NCI-H2227 (cell line): ENCODE measurements at regions not wholly inside any gene's neighbourhood (a gene's known extent, or its start where the extent isn't known, plus 50 kb on each side); places are given as distances from the start of the nearest gene placed in this dataset.
"Not testable (repeated sequence)": the region's sequence is repeated elsewhere in the genome, so short reads cannot be mapped to it uniquely, and the experiment has no call there.

Source experiments
- DNase-seq: peaks from one replicate; lab custom pipeline; 2025; ENCODE audit not compliant: unreplicated experiment; lab: John Stamatoyannopoulos, UW

- no peak for DNase-seq
These were observed 125.3 kb upstream of the MARCHF11 start for GRCh38 chr5:16304846-16305245.

- DNase-seq, result no peak
These were observed 117.4 kb upstream of the MARCHF11 start for GRCh38 chr5:16296946-16297345.

GRCh38 chr5:16291894-16292293 lies 112.3 kb upstream of the MARCHF11 start:
- no peak for DNase-seq

GRCh38 chr5:16291474-16291873 lies 111.9 kb upstream of the MARCHF11 start:
- DNase-seq, result no peak

GRCh38 chr5:16283791-16284190 lies 104.2 kb upstream of the MARCHF11 start:
- no peak for DNase-seq

- DNase-seq, result not testable (repeated sequence)
These were observed 97.3 kb upstream of the MARCHF11 start for GRCh38 chr5:16276859-16277258.

GRCh38 chr5:16271851-16272250 lies 92.3 kb upstream of the MARCHF11 start:
- no peak for DNase-seq

- no peak for DNase-seq
These were observed 85.5 kb upstream of the MARCHF11 start for GRCh38 chr5:16265141-16265540.

- no peak for DNase-seq
These were observed 80.4 kb upstream of the MARCHF11 start for GRCh38 chr5:16260000-16260399.

- no peak for DNase-seq
These were observed 74.3 kb upstream of the MARCHF11 start for GRCh38 chr5:16253856-16254255.

GRCh38 chr5:16245956-16246355 lies 66.4 kb upstream of the MARCHF11 start:
- no peak for DNase-seq

- DNase-seq, result no peak
These were observed 65.7 kb upstream of the MARCHF11 start for GRCh38 chr5:16245249-16245648.

GRCh38 chr5:16238018-16238417 lies 58.4 kb upstream of the MARCHF11 start:
- no peak for DNase-seq

- no peak for DNase-seq
These were observed 55.0 kb upstream of the MARCHF11 start for GRCh38 chr5:16234598-16234997.

GRCh38 chr5:16233730-16234129 lies 54.1 kb upstream of the MARCHF11 start:
- no peak for DNase-seq

- no peak for DNase-seq
These were observed 49.9 kb upstream of the MARCHF11 start for GRCh38 chr5:16229357-16229940.
